Heart right ventricle (tissue), 16 donors: ENCODE measurements at regions not wholly inside any gene's neighbourhood (a gene's known extent, or its start where the extent isn't known, plus 50 kb on each side); places are given as distances from the start of the nearest gene placed in this dataset.

Source experiments
- ATAC-seq, 8 donors: fragments of 200-7000 bp; cut with Tn5 transposase; one replicate each; pipeline ENCODE4 v1.9.1; 2020; ENCODE audit warnings: mild to moderate bottlenecking in 8 of 8, moderate library complexity in 8 of 8, moderate number of reproducible peaks in 1 of 8
- DNase-seq, 2 donors: peaks; one replicate each; pipeline ENCODE4 v3.0.0-alpha.2; 2020
- H3K27ac ChIP-seq, 10 donors: fragments of 200-600 bp; sonication (generic) in 2 of 10; one replicate each; pipeline versions ENCODE4 v1.5.0 to v1.8.0; 2020 to 2022; ENCODE audit warnings: mild to moderate bottlenecking in 3 of 10
- H3K27me3 ChIP-seq, 7 donors: fragments of 200-600 bp; one replicate each; pipeline ENCODE4 v1.8.0; 2021 to 2022; ENCODE audit warnings: mild to moderate bottlenecking in 2 of 7
- H3K36me3 ChIP-seq, 9 donors: fragments of 200-600 bp; sonication (generic) in 1 of 9; one replicate each; pipeline versions ENCODE4 v1.5.0 to v1.8.0; 2020 to 2022; ENCODE audit warnings: mild to moderate bottlenecking in 2 of 9
- H3K4me1 ChIP-seq, 9 donors: fragments of 200-600 bp; sonication (generic) in 1 of 9; one replicate each; pipeline versions ENCODE4 v1.5.0 to v1.8.0; 2020 to 2022; ENCODE audit warnings: mild to moderate bottlenecking in 4 of 9
- H3K4me3 ChIP-seq, 10 donors: fragments of 200-600 bp; sonication (generic) in 2 of 10; one replicate each; pipeline versions ENCODE4 v1.5.0 to v1.8.0; 2020 to 2022; ENCODE audit warnings: mild to moderate bottlenecking in 7 of 10, moderate library complexity in 2 of 10
- H3K9me3 ChIP-seq, 11 donors: fragments of 200-600 bp in 10 of 11; sonication (generic) in 2 of 11; one replicate each; pipeline versions ENCODE4 v1.5.0 to v1.8.0; 2013 to 2022; ENCODE audit warnings: mild to moderate bottlenecking in 2 of 11, control low read depth in 1 of 11, moderate library complexity in 1 of 11
- CTCF ChIP-seq, 9 donors: fragments of 200-600 bp; sonication (generic) in 2 of 9; IDR thresholded peaks; one replicate each; pipeline versions ENCODE4 v1.5.0 to v1.8.0; 2021 to 2022; ENCODE audit warnings: antibody characterized with exemption in 9 of 9, mild to moderate bottlenecking in 5 of 9, moderate library complexity in 1 of 9
- WGBS, 2 donors: extraction: QIAGEN DNeasy Blood & Tissue Kit; methylation state at CpG; one replicate each; pipeline ENCODE4 v1.1.7; 2013; ENCODE audit warnings: inconsistent platforms in 1 of 2; 5-methylcytosine and 5-hydroxymethylcytosine counted together
- intact Hi-C, 10 donors: fragments of 100-400 bp; cut with DNase I; formaldehyde crosslinking; loops; one replicate each; pipeline versions ENCODE4 v1.11.1 to v1.14.2; 2022
- donor health status: Arrhythmogenic right ventricular cardiomyopathy.
- donor health status: ischemic (EF 13 %, LVEDD 7.1; RV severe dilation, severe dysfunction).
- donor health status: healthy with polysubstance abuse.
- donor health status: DM: no; HTN: yes; CAD: no.
- donor health status: DM: no; HTN: no; CAD: no.
- donor health status: ischemic (EF 25% LVEDD 6.9; RV normal size, moderate dysfunction).
- donor health status: ischemic (EF 25% LVEDD 5.7; RV mildly dilated, moderate dysfunction).
- donor health status: healthy.
- donor health status: DM: yes; HTN: yes; CAD: no.
- donor health status: Ischemic cardiomyopathy.
- donor health status: ischemic (EF 35%, LVEDD 5.7; RV mildly dilated, moderate dysfunction).
- donor health status: nonischemic (EF 11% LVEDD 7.7; RV severe dilation, severe dysfunction).
- donor health status: DM: yes; HTN: yes; CAD: no.
- donor health status: PGD.
- donor health status: ischemic (EF 29% LVEDD 5.4; RV normal size, mild dysfunction).
- donor health status: nonischemic (EF 23%, LVEDD 6.1; RV moderate dilation, normal function).

- DNase-seq = no peak
- peaks cover 0 to 7% (median 0%) of the 10 kb centered on the region in 9 donors for H3K4me1 ChIP-seq
- intact Hi-C loops = no loop called here
- 79 to 81% methylated on average over 6 of the region's 6 CpGs for WGBS, 2 donors
- peak in 4 of 8 donors; percentile 35 to 62 (median 36) for ATAC-seq
- no peaks in the 10 kb centered on the region for H3K27me3 ChIP-seq
- peaks cover 0 to 4% (median 0%) of the 10 kb centered on the region in 11 donors for H3K9me3 ChIP-seq
- no peak for TF ChIP-seq CTCF (IDR thresholded peaks at IDR 0.05)
- no peaks in the 10 kb centered on the region for H3K36me3 ChIP-seq
- no peak overlapping the region for H3K27ac ChIP-seq
- H3K4me3 ChIP-seq = no peak overlapping the region
Measured at GRCh38 chr5:111645303-111645838, 111.6 kb downstream of the NREP start.

GRCh38 chr5:111643499-111643898 is 113.5 kb downstream of the NREP start:
- intact Hi-C loops = no loop called here
- DNase-seq = no peak
- ATAC-seq = no peak
- TF ChIP-seq CTCF (IDR thresholded peaks at IDR 0.05) = no peak
- Histone ChIP-seq H3K4me1 (peaks cover 0 to 7% (median 0%) of the 10 kb centered on the region in 9 donors), H3K9me3 (peaks cover 0 to 23% (median 13%) of the 10 kb centered on the region in 11 donors), H3K36me3 (no peaks in the 10 kb centered on the region), H3K4me3 (no peak overlapping the region), H3K27me3 (no peaks in the 10 kb centered on the region), H3K27ac (no peak overlapping the region)
- 82 to 85% methylated on average over 2 of the region's 2 CpGs for WGBS, 2 donors

GRCh38 chr5:111641533-111642233 is 115.3 kb downstream of the NREP start:
- peak in 3 of 8 donors; percentile 34 to 74 (median 37) for ATAC-seq
- Histone ChIP-seq H3K4me3 (no peak overlapping the region), H3K27me3 (no peaks in the 10 kb centered on the region), H3K9me3 (peaks cover 0 to 41% (median 13%) of the 10 kb centered on the region in 11 donors), H3K27ac (no peak overlapping the region), H3K36me3 (no peaks in the 10 kb centered on the region), H3K4me1 (peaks cover 0 to 7% (median 0%) of the 10 kb centered on the region in 9 donors)
- WGBS, 2 donors = 76 to 84% methylated on average over 4 of the region's 4 CpGs
- no peak for TF ChIP-seq CTCF (IDR thresholded peaks at IDR 0.05)
- no peak for DNase-seq
- intact Hi-C loops = no loop called here

- Histone ChIP-seq H3K36me3 (no peaks in the 10 kb centered on the region), H3K4me3 (no peak overlapping the region), H3K27ac (no peak overlapping the region), H3K9me3 (peaks cover 0 to 42% (median 13%) of the 10 kb centered on the region in 11 donors), H3K4me1 (peaks cover 0 to 17% (median 5%) of the 10 kb centered on the region in 9 donors), H3K27me3 (no peaks in the 10 kb centered on the region)
- ATAC-seq (no peak), DNase-seq (no peak)
- TF ChIP-seq CTCF (IDR thresholded peaks at IDR 0.05) = no peak
- intact Hi-C loops = no loop called here
- WGBS, 2 donors = 76 to 81% methylated on average over 2 of the region's 2 CpGs
Measured at GRCh38 chr5:111639912-111640311, 117.1 kb downstream of the NREP start.
